ENCODE measurements at regions not wholly inside any gene's neighbourhood (a gene's known extent, or its start where the extent isn't known, plus 50 kb on each side); places are given as distances from the start of the nearest gene placed in this dataset.

- 82% methylated on average over 2 of the region's 2 CpGs for WGBS
- no peaks in the 10 kb centered on the region for H3K4me1 ChIP-seq
- no peaks in the 10 kb centered on the region for H3K27me3 ChIP-seq
- no peaks in the 10 kb centered on the region for H3K36me3 ChIP-seq
- H3K9me3 ChIP-seq, result no peaks in the 10 kb centered on the region
- H3K27ac ChIP-seq, result no peak overlapping the region
- H3K4me3 ChIP-seq, result no peak overlapping the region
- TF ChIP-seq EP300 (IDR thresholded peaks at IDR 0.05) (no peak), POLR2AphosphoS5 (IDR thresholded peaks at IDR 0.05) (no peak), CTCF (IDR thresholded peaks at IDR 0.05) (no peak), POLR2A (IDR thresholded peaks at IDR 0.05) (no peak)
- DNase-seq (ENCODE audit: low spot score in 2 of 2), result no peak
Measured at GRCh38 chr3:95899911-95900310, 914.5 kb upstream of the EPHA6 start.

GRCh38 chr3:95901948-95902347 is 912.4 kb upstream of the EPHA6 start:
- Histone ChIP-seq H3K4me3 (no peak overlapping the region), H3K36me3 (no peaks in the 10 kb centered on the region), H3K27ac (no peak overlapping the region), H3K4me1 (no peaks in the 10 kb centered on the region), H3K27me3 (no peaks in the 10 kb centered on the region), H3K9me3 (no peaks in the 10 kb centered on the region)
- TF ChIP-seq POLR2A (IDR thresholded peaks at IDR 0.05) (no peak), CTCF (IDR thresholded peaks at IDR 0.05) (no peak), EP300 (IDR thresholded peaks at IDR 0.05) (no peak), POLR2AphosphoS5 (IDR thresholded peaks at IDR 0.05) (no peak)
- DNase-seq (ENCODE audit: low spot score in 2 of 2), result no peak

GRCh38 chr3:95905182-95905581 is 909.2 kb upstream of the EPHA6 start:
- no peaks in the 10 kb centered on the region for H3K4me1 ChIP-seq
- no peaks in the 10 kb centered on the region for H3K27me3 ChIP-seq
- no peaks in the 10 kb centered on the region for H3K36me3 ChIP-seq
- no peak for TF ChIP-seq POLR2AphosphoS5 (IDR thresholded peaks at IDR 0.05)
- no peak for TF ChIP-seq EP300 (IDR thresholded peaks at IDR 0.05)
- no peak for TF ChIP-seq CTCF (IDR thresholded peaks at IDR 0.05)
- no peak for TF ChIP-seq POLR2A (IDR thresholded peaks at IDR 0.05)
- H3K4me3 ChIP-seq, result no peak overlapping the region
- 77% methylated on average over 1 of the region's 1 CpG for WGBS
- H3K27ac ChIP-seq, result no peak overlapping the region
- no peak for DNase-seq (ENCODE audit: low spot score in 2 of 2)
- no peaks in the 10 kb centered on the region for H3K9me3 ChIP-seq

- no peak overlapping the region for H3K4me3 ChIP-seq
- DNase-seq (ENCODE audit: low spot score in 2 of 2), result no peak
- H3K27me3 ChIP-seq, result no peaks in the 10 kb centered on the region
- H3K4me1 ChIP-seq, result no peaks in the 10 kb centered on the region
- no peaks in the 10 kb centered on the region for H3K36me3 ChIP-seq
- TF ChIP-seq POLR2A (IDR thresholded peaks at IDR 0.05) (no peak), CTCF (IDR thresholded peaks at IDR 0.05) (no peak), POLR2AphosphoS5 (IDR thresholded peaks at IDR 0.05) (no peak), EP300 (IDR thresholded peaks at IDR 0.05) (no peak)
- H3K27ac ChIP-seq, result no peak overlapping the region
- WGBS, result 100% methylated on average over 1 of the region's 1 CpG
- no peaks in the 10 kb centered on the region for H3K9me3 ChIP-seq
Measured at GRCh38 chr3:95911767-95912166, 902.6 kb upstream of the EPHA6 start.

- peak overlapping the region; percentile 73 for H3K27ac ChIP-seq
Measured at GRCh38 chr3:95923496-95924210, 890.7 kb upstream of the EPHA6 start.

More at GRCh38 chr3:95923496-95924210, 890.7 kb upstream of the EPHA6 start:
- DNase-seq (ENCODE audit: low spot score in 2 of 2), result peak in 1 of 2 donors; percentile 73
- H3K4me3 ChIP-seq, result no peak overlapping the region
- H3K4me1 ChIP-seq, result peaks cover 11% of the 10 kb centered on the region
- H3K27me3 ChIP-seq, result no peaks in the 10 kb centered on the region
- no peaks in the 10 kb centered on the region for H3K9me3 ChIP-seq
- peak; percentile 33 to 78 (median 70) for TF ChIP-seq POLR2AphosphoS5 (IDR thresholded peaks at IDR 0.05)
- no peak for TF ChIP-seq EP300 (IDR thresholded peaks at IDR 0.05)
- peak in 1 of 2 donors; percentile 19 for TF ChIP-seq POLR2A (IDR thresholded peaks at IDR 0.05)
- TF ChIP-seq CTCF (IDR thresholded peaks at IDR 0.05), result no peak
- no peaks in the 10 kb centered on the region for H3K36me3 ChIP-seq
- WGBS, result 26% methylated on average over 3 of the region's 3 CpGs
